Glutamatergic neuron (in vitro differentiated cells): ENCODE measurements at regions not wholly inside any gene's neighbourhood (a gene's known extent, or its start where the extent isn't known, plus 50 kb on each side); places are given as distances from the start of the nearest gene placed in this dataset.

Experiments
- DNase-seq: peaks from one replicate; pipeline ENCODE4 v3.0.0; 2022
- H3K27ac Mint-ChIP-seq: one replicate; pipeline ENCODE4 v1.8.0; 2020; ENCODE audit warnings: mild to moderate bottlenecking, mixed read lengths, inconsistent platforms; ENCODE audit not compliant: unreplicated experiment
- H3K27me3 Mint-ChIP-seq: one replicate; pipeline ENCODE4 v1.8.0; 2020; ENCODE audit warnings: mild to moderate bottlenecking, moderate library complexity, mixed read lengths, inconsistent platforms; ENCODE audit not compliant: unreplicated experiment
- H3K36me3 Mint-ChIP-seq: one replicate; pipeline ENCODE4 v1.8.0; 2020; ENCODE audit warnings: mild to moderate bottlenecking, mixed read lengths, inconsistent platforms; ENCODE audit not compliant: unreplicated experiment
- H3K4me1 Mint-ChIP-seq: one replicate; pipeline ENCODE4 v1.8.0; 2020; ENCODE audit warnings: mild to moderate bottlenecking, low read depth, mixed read lengths, inconsistent platforms; ENCODE audit not compliant: unreplicated experiment
- H3K4me3 Mint-ChIP-seq: one replicate; pipeline ENCODE4 v1.8.0; 2020; ENCODE audit warnings: mild to moderate bottlenecking, mixed read lengths, inconsistent platforms; ENCODE audit not compliant: unreplicated experiment
- H3K9me3 Mint-ChIP-seq: one replicate; pipeline ENCODE4 v1.8.0; 2020; ENCODE audit warnings: mild to moderate bottlenecking, moderate library complexity, mixed read lengths, inconsistent platforms; ENCODE audit not compliant: unreplicated experiment
- CTCF ChIP-seq: fragments of 200-600 bp; sonication (generic); IDR thresholded peaks from one replicate; pipeline ENCODE4 v1.5.0; 2021; ENCODE audit not compliant: partially characterized antibody, unreplicated experiment

GRCh38 chr1:114323959-114324661 is 170.4 kb upstream of the SYT6 start:
- Mint-ChIP-seq H3K4me3 (no peak overlapping the region), H3K9me3 (peaks cover 5% of the 10 kb centered on the region), H3K27ac (no peak overlapping the region), H3K27me3 (peaks cover 2% of the 10 kb centered on the region), H3K36me3 (peaks cover 16% of the 10 kb centered on the region), H3K4me1 (no peaks in the 10 kb centered on the region)
- DNase-seq = no peak
- no peak for TF ChIP-seq CTCF

- Mint-ChIP-seq H3K27me3 (peaks cover 2% of the 10 kb centered on the region), H3K36me3 (peaks cover 10% of the 10 kb centered on the region), H3K9me3 (peaks cover 3% of the 10 kb centered on the region), H3K27ac (no peak overlapping the region), H3K4me3 (no peak overlapping the region), H3K4me1 (no peaks in the 10 kb centered on the region)
- no peak for DNase-seq
- TF ChIP-seq CTCF = no peak
Measured at GRCh38 chr1:114322734-114323133, 169.1 kb upstream of the SYT6 start.

GRCh38 chr1:114322207-114322606 is 168.5 kb upstream of the SYT6 start:
- no peaks in the 10 kb centered on the region for H3K4me1 Mint-ChIP-seq
- peaks cover 2% of the 10 kb centered on the region for H3K27me3 Mint-ChIP-seq
- H3K4me3 Mint-ChIP-seq = no peak overlapping the region
- H3K36me3 Mint-ChIP-seq = peaks cover 6% of the 10 kb centered on the region
- DNase-seq = no peak
- TF ChIP-seq CTCF = no peak
- no peak overlapping the region for H3K27ac Mint-ChIP-seq
- H3K9me3 Mint-ChIP-seq = peaks cover 1% of the 10 kb centered on the region

- H3K36me3 Mint-ChIP-seq = no peaks in the 10 kb centered on the region
- H3K4me1 Mint-ChIP-seq = no peaks in the 10 kb centered on the region
- no peak overlapping the region for H3K4me3 Mint-ChIP-seq
- DNase-seq = no peak
- peaks cover 2% of the 10 kb centered on the region for H3K27me3 Mint-ChIP-seq
- H3K9me3 Mint-ChIP-seq = peaks cover 1% of the 10 kb centered on the region
- H3K27ac Mint-ChIP-seq = no peak overlapping the region
- TF ChIP-seq CTCF = no peak
Measured at GRCh38 chr1:114320586-114320985, 166.9 kb upstream of the SYT6 start.

- Mint-ChIP-seq H3K4me1 (no peaks in the 10 kb centered on the region), H3K36me3 (no peaks in the 10 kb centered on the region), H3K4me3 (no peak overlapping the region), H3K27ac (no peak overlapping the region), H3K9me3 (peaks cover 1% of the 10 kb centered on the region), H3K27me3 (peaks cover under 1% of the 10 kb centered on the region)
- TF ChIP-seq CTCF = no peak
- DNase-seq = no peak
Measured at GRCh38 chr1:114319418-114319817, 165.7 kb upstream of the SYT6 start.
